ENCODE measurements at regions not wholly inside any gene's neighbourhood (a gene's known extent, or its start where the extent isn't known, plus 50 kb on each side); places are given as distances from the start of the nearest gene placed in this dataset.

DNA sequence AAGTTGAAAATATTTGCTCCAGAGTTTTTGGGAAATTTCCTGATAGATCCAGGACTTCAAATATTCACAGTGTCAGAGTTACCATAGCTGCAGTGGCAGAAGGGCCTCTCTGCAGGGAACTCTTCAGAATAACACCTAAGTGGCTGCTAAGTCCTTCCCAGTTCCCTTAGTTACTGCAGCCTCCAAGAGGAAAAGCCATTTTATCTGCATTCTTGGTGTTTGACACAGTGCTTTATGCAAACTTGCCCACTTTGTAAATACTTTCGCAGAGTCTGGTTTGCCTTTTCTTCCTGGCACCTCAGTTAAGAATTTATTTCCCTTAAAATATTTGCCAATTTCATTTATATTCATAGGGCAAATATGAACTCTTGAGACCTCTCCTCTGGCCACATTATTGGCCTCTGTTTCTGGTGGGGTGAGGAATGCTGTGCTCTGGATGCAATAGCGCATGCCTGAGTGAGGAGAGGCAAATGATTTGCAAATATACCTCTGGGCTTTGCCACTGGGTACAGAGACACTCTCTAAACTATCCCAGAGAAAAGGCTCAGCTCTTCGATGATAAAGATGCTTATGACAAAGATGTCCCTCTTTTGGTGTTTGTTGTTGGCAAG, 566.3 kb upstream of the NR3C2 start:
- no peak for TF ChIP-seq GLIS3 (CRISPR knock-in tag; IDR thresholded peaks at IDR 0.05)
- TF ChIP-seq, protein P1, sequence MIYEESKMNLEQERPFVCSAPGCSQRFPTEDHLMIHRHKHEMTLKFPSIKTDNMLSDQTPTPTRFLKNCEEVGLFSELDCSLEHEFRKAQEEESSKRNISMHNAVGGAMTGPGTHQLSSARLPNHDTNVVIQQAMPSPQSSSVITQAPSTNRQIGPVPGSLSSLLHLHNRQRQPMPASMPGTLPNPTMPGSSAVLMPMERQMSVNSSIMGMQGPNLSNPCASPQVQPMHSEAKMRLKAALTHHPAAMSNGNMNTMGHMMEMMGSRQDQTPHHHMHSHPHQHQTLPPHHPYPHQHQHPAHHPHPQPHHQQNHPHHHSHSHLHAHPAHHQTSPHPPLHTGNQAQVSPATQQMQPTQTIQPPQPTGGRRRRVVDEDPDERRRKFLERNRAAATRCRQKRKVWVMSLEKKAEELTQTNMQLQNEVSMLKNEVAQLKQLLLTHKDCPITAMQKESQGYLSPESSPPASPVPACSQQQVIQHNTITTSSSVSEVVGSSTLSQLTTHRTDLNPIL (CRISPR knock-in tag; IDR thresholded peaks at IDR 0.05; ENCODE audit: low read depth) = no peak
- no peak for TF ChIP-seq ARNTL (CRISPR knock-in tag; IDR thresholded peaks at IDR 0.05; ENCODE audit: borderline replicate concordance, low read depth)
- TF ChIP-seq ZFP3 (CRISPR knock-in tag; IDR thresholded peaks at IDR 0.05) = no peak
- TF ChIP-seq, protein P2, sequence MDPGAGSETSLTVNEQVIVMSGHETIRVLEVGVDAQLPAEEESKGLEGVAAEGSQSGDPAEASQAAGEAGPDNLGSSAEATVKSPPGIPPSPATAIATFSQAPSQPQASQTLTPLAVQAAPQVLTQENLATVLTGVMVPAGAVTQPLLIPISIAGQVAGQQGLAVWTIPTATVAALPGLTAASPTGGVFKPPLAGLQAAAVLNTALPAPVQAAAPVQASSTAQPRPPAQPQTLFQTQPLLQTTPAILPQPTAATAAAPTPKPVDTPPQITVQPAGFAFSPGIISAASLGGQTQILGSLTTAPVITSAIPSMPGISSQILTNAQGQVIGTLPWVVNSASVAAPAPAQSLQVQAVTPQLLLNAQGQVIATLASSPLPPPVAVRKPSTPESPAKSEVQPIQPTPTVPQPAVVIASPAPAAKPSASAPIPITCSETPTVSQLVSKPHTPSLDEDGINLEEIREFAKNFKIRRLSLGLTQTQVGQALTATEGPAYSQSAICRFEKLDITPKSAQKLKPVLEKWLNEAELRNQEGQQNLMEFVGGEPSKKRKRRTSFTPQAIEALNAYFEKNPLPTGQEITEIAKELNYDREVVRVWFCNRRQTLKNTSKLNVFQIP (CRISPR knock-in tag; IDR thresholded peaks at IDR 0.05; ENCODE audit: borderline replicate concordance, low read depth) = no peak
- TF ChIP-seq, protein P3, sequence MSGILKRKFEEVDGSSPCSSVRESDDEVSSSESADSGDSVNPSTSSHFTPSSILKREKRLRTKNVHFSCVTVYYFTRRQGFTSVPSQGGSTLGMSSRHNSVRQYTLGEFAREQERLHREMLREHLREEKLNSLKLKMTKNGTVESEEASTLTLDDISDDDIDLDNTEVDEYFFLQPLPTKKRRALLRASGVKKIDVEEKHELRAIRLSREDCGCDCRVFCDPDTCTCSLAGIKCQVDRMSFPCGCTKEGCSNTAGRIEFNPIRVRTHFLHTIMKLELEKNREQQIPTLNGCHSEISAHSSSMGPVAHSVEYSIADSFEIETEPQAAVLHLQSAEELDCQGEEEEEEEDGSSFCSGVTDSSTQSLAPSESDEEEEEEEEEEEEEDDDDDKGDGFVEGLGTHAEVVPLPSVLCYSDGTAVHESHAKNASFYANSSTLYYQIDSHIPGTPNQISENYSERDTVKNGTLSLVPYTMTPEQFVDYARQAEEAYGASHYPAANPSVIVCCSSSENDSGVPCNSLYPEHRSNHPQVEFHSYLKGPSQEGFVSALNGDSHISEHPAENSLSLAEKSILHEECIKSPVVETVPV (CRISPR knock-in tag; IDR thresholded peaks at IDR 0.05) = no peak
- TF ChIP-seq RARB (CRISPR knock-in tag; IDR thresholded peaks at IDR 0.05) = no peak
- no peak for TF ChIP-seq OSR1 (CRISPR knock-in tag; IDR thresholded peaks at IDR 0.05)
- no peak for TF ChIP-seq PPARA (CRISPR knock-in tag; IDR thresholded peaks at IDR 0.05; ENCODE audit: borderline replicate concordance)
- TF ChIP-seq SNAI2 (CRISPR knock-in tag; IDR thresholded peaks at IDR 0.05) = no peak
- no peak for TF ChIP-seq ZFP30 (CRISPR knock-in tag; IDR thresholded peaks at IDR 0.05)
- TF ChIP-seq, protein P4, sequence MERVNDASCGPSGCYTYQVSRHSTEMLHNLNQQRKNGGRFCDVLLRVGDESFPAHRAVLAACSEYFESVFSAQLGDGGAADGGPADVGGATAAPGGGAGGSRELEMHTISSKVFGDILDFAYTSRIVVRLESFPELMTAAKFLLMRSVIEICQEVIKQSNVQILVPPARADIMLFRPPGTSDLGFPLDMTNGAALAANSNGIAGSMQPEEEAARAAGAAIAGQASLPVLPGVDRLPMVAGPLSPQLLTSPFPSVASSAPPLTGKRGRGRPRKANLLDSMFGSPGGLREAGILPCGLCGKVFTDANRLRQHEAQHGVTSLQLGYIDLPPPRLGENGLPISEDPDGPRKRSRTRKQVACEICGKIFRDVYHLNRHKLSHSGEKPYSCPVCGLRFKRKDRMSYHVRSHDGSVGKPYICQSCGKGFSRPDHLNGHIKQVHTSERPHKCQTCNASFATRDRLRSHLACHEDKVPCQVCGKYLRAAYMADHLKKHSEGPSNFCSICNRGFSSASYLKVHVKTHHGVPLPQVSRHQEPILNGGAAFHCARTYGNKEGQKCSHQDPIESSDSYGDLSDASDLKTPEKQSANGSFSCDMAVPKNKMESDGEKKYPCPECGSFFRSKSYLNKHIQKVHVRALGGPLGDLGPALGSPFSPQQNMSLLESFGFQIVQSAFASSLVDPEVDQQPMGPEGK (CRISPR knock-in tag; IDR thresholded peaks at IDR 0.05; ENCODE audit: borderline replicate concordance) = no peak
- TF ChIP-seq ZNF565 (CRISPR knock-in tag; conservative IDR thresholded peaks at IDR 0.05; ENCODE audit: low read depth) = no peak
- TF ChIP-seq CSDC2 (CRISPR knock-in tag; IDR thresholded peaks at IDR 0.05) = no peak
